Fibroblast of skin of left biceps (primary cell): ENCODE measurements at regions not wholly inside any gene's neighbourhood (a gene's known extent, or its start where the extent isn't known, plus 50 kb on each side); places are given as distances from the start of the nearest gene placed in this dataset.
"Not testable (repeated sequence)": the region's sequence is repeated elsewhere in the genome, so short reads cannot be mapped to it uniquely, and the experiment has no call there.

Experiments
- DNase-seq, 2 experiments: peaks; one replicate each; pipeline ENCODE4 v3.0.0-alpha.2; 2013; ENCODE audit warnings: low read depth in 2 of 2

GRCh38 chr6:119890470-119890869, 540.9 kb upstream of the MAN1A1 start:
- no peak for DNase-seq

GRCh38 chr6:119887666-119888065, 538.1 kb upstream of the MAN1A1 start:
- DNase-seq: no peak

DNA sequence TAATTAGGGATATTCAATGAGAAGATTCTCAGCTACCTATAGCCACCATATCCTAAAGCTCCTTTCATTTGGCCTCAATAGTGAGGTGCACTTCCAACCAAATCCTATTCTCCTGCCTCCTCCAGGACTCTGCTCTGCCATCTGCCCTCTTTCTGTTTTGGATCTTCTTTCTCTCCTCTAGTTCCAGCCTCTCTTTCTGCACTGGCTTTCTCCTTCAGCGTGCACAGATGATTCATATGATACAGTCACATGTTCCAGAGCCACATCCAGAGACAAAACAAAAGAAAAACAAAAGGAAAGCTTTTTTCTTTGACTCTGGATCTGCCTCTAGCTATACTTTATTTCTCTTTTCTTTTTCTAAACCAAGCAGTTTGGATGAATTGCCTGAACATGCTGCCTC, 531.9 kb upstream of the MAN1A1 start:
- DNase-seq: no peak

DNA sequence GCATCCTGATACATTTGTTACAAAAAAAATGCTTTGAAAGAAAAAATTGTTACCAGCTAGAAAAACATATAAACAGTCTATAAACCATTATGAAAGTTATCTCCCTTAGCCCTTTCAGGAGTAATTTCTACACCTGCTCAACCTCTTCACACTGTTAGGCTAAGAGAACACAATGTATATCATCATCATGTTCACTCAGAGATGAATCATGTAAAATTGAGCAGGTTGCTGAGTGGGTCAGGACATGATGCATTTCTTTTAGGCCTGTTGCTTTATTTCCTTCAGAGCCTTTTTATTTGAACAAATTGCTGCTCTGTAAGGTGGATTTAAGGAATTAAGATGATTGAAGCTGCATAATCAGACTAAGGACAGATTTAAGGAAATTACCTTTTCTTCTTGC, 531.3 kb upstream of the MAN1A1 start:
- DNase-seq: no peak

DNA sequence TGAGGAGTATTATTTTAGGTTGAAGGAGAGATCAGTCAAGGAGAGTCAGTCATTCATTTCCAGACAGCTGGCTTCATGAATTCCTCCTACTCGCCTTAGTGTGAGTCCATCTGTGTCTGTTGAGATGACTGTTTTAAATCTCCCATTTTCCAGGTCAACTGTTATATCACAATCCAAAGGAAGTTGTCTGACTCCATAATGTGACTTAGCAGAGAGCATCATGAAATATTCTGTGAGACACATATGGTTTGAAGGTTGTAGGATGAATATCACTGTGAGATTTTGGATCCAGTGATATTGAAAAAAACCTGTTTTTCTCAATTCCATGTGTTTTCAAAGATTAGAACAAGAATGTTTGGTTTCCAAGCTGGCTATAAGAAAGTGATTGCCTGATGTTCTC, 530.2 kb upstream of the MAN1A1 start:
- no peak for DNase-seq

DNA sequence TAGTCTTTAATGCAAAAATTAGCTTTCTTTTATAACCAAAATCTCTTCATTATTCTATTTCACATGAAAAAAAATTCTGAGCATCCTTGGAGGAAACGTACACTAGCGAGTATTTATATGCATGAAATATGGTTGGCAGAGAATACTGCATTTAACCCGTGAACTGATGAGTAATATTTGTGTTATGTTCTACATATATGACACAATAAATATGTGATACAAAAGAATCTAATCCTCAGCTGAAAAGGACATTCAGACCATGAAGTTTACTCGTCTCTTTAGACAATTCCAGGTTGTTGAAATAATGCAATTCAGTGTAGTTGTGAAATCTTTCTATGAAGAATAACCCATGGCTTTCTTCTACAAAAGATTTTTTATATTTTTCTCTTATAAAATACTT, 524.8 kb upstream of the MAN1A1 start:
- no peak for DNase-seq

DNA sequence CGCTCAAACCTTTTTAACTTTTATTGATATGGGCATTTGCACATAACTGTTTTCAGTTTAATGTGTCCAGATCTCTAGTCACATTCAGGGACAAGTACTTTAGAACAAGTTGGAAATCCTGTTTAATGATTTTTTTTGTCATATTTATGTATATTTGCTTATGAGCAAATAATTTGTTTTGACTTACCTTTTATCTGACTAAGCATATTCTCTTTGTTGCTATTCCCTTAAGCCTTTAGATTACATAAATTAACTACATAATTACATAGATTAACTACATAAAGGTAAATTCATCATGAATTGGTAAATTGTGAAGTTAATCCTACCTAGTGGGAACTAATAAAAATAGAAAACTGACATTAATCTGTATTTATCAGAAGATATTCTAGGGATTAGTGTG, 523.5 kb upstream of the MAN1A1 start:
- no peak for DNase-seq

- DNase-seq: no peak
These were observed 522.0 kb upstream of the MAN1A1 start for GRCh38 chr6:119871520-119871919.

- no peak for DNase-seq
These were observed 516.1 kb upstream of the MAN1A1 start for GRCh38 chr6:119865466-119866350.

DNA sequence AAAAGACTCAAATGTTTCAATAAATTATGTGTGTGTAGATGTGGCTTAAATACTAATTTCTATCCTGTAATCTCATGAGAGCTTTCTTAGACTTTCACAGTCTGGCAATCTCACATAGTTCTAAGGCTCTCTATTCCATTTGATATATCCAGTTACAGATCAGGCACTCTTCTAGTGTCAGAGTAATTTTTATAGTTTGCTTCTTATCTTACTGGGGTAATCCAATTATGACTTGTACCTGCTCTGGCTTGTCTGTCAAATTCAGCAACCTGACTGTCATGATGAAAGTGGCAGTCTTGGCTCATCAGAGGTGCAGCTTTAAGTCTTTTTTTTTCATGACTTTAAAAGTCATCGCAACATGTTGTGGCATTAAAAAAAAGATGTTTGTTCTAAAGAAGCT, 513.2 kb upstream of the MAN1A1 start:
- no peak for DNase-seq

- no peak for DNase-seq
These were observed 509.3 kb upstream of the MAN1A1 start for GRCh38 chr6:119858901-119859300.

DNA sequence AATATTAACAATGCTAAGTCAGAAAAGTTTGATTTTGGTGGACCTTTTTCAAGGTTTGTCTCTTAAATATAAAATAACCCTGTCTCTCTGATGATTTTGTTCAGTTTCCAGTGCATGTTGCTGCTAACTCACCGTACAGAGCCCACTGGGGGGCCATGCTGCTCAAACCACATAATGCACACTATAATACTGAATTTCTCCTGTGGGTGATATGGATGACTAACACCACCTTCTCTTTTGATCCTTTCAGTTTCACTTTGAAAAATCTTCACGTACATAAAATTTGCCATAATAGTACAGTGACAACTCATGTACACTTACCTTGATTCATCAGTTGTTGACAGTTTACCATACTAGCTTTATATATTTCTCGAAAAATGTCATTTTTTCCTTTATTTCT, 506.6 kb upstream of the MAN1A1 start:
- DNase-seq: no peak

- no peak for DNase-seq
These were observed 499.1 kb upstream of the MAN1A1 start for GRCh38 chr6:119848696-119849095.

DNA sequence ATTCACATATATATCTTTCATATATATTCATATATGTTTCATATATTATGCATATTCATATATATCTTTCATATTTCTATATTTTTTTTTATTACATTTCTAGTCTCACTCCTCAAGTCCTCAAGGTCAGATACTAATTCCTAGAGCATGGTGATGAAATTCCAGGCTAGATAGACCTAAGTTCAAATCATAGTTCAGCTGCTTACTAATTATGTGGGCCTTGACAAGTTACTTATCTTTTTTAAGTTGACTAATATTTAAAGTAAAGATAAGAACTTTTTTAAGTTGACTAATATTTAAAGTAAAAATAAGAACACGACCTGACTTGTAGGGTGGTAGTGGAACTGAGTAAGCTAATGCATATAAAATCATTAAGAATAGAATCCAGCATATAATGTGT, 495.6 kb upstream of the MAN1A1 start:
- DNase-seq: no peak

DNA sequence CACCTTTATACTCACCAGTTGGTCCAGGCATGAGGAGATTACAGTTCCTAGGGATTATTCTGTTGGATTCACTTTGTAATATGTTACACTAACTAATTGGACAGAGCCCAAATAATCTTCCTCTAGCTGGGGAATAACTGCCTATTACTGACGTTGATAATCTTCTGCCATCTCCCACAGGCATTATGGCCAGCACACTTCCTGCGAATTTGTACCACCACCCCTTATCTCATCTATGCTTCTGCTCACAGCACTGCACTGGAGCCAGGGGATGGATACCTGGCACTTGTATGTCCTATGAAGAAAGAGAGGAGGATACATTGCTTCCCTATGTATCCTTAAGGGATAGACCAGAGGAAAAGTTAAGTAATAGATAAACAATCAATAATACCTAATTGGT, 494.8 kb upstream of the MAN1A1 start:
- DNase-seq: no peak

- no peak for DNase-seq
These were observed 492.6 kb upstream of the MAN1A1 start for GRCh38 chr6:119842191-119842590.

DNA sequence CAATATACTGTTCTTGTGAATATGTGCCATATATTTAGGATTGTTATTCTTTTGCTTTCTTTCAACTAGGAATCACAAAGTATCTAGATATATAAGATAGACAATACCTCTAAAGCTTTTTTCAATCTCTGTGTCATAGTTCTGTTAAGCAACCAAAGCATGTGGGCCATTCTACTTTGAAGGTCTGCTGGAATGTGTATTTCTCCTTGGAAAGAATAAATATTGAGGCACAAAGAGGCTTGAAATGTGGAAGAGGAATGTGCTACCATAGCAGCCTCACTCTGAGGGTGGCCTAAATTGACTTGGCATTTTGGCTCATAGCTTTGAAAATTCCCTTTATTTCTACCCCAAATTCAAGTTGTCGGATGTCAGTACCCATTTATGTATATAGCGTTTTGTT, 488.5 kb upstream of the MAN1A1 start:
- DNase-seq: no peak

DNA sequence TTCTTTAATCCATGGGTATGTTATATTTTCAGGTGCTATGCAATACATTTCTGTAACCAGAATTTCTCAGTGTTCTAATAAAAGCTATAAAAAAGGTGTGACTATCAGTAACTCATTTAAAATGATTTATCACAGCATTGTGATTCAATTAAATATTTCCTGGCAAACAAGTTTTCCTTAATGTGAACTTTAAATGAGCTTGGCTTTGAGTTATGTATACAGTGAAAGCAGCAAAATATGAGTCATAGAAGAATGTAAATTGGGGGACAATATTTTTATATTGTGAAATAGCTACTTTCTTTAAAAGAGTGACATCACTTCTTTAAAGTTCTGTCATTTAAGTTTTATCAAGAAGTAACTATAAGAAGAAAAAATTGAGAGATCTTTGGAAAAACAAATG, 484.9 kb upstream of the MAN1A1 start:
- no peak for DNase-seq

GRCh38 chr6:119832411-119832810, 482.9 kb upstream of the MAN1A1 start:
- no peak for DNase-seq

DNA sequence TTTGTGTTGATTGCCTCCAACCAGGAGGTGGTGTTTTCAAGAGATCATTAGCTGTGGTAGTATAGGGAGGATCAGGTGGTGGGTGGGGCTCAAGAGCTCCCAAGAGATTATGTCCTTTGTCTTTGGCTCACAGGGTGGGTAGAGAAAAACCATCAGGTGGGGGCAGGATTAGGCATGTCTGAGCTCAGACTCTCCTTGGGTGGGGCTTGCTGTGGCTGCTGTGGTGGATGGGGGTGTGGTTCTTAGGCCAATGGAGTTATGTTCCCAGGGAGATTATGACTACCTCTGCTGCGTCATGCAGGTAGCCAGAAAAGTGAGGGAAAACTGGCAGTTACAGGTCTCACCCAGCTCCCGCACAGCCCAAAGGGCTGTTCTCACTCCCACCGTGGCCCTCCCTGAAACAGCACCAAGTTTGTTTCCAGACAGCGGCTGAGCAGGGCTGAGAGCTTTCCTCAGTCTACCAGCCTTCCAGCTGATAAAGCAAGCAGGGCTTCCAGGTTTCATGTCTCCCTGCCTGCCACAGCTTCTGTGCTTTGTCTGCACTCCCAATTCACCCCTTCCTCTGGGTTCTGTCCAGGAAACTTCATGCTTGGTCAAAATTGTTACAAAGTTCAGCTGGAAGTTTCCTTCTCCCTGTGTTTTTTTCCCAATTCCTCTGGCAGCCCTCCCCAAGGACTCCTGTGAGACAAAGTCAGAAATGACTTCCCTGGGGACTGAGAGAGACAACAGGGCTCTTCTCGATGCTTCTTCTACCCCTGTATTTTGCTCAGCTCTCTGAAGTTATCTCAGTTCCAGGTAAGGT, 481.1 kb upstream of the MAN1A1 start:
- no peak for DNase-seq

- DNase-seq: no peak
These were observed 480.5 kb upstream of the MAN1A1 start for GRCh38 chr6:119830069-119830468.

DNA sequence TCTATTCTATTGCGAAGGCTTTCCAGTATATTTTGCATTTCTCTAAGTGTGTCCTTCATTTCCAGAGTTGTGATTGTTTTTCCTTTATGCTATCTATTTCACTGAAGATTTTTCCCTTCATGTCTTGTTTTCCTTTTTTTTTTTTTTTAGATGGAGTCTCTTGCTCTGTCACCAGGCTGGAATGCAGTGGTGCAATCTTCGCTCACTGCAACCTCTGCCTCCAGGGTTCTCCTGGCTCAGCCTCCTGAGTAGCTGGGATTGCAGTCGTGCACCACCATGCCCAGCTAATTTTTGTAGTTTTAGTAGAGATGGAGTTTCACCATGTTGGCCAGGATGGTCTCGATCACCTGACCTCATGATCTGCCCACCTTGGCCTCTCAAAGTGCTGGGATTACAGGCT, 479.9 kb upstream of the MAN1A1 start:
- not testable (repeated sequence) for DNase-seq

DNA sequence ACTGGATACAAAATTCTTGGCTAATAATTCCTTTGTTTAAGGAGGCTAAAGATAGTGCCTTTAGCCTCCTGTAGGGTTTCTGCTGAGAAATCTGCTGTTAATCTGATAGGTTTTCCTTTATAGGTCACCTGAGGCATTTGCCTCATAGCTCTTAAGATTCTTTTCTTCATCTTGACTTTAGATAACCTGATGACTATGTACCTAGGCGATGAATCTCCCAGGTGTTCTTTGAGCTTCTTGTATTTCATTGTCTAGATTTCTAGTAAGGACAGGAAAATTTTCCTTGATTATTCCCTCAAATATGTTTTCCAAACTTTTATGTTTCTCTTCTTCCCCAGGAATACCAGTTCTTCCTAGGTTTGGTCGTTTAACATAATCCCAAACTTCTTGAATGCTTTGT, 479.4 kb upstream of the MAN1A1 start:
- no peak for DNase-seq
